GM19467 (cell line): ENCODE measurements at regions not wholly inside any gene's neighbourhood (a gene's known extent, or its start where the extent isn't known, plus 50 kb on each side); places are given as distances from the start of the nearest gene placed in this dataset.

Experiments
- ATAC-seq: cut with Tn5 transposase; IDR thresholded peaks from one replicate; pipeline ENCODE4 v1.9.1; 2021; ENCODE audit warnings: mild to moderate bottlenecking, moderate library complexity; ENCODE audit not compliant: unreplicated experiment

GRCh38 chr2:41806286-41806685 is 241.5 kb upstream of the PKDCC start:
- ATAC-seq, result no peak

DNA sequence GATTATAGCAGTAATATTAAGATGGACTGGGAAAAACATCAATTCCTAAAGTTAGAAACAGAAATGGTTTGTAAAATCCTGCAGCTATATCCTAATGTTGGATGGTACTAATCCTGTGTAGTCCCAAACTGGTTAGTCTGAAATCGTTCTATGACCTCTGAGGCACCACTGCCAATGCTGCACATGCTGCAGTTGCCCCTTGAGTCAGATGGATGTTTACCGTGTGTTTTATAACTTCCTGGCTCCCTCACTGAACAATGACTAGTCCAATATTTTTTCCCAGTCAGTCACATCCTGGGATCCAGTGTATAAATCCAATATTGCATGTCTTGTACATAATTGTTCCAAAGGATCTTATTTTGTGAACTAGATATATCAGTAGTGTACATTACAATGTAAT is 226.7 kb upstream of the PKDCC start:
- ATAC-seq, result no peak

DNA sequence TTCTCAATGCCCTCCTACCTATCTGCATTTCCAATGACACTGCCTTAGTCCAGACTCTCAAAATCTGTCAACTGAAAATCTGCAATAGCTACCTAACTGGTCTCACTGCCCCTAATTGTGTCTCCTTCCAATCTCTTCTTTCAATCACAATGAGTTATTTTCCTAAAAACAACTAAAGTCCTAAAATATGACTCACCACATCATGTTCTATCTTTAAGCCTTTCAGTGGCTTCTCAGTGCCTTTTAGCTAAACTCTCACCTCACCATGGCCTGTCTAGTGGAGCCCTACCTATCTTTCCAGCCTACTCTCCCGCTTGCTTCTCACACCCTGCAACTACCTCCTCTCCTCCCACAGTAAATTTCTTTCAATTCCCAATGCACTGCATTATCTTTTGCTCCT is 220.9 kb upstream of the PKDCC start:
- no peak for ATAC-seq

GRCh38 chr2:41827354-41827971 is 220.4 kb upstream of the PKDCC start:
- no peak for ATAC-seq

DNA sequence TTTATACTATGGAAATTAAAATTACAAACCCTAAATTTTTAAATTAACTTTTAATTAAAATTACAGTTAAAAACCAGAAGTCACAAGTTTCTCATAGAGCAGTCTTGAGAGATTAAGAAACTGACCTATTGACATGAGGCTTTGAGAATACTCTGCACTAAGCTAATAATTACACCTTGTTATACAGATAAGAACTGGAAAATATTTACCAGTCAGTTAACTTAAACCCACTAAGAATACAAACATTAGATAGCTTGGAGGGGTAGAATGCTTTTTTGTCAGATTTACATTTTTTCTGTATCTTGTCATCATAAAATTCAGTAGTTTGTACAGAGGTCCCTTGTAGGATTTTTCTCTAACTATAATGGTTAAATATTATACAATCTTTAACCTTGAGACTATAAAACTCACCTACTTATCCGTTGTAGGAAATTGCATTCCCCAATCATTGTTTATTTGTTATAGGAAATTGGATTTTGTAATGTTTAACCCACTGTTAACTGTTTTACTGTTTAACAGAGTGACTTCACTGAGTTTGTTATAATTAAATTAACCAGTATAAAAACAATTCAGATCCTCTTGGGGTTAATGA is 219.7 kb upstream of the PKDCC start:
- ATAC-seq, result no peak

- no peak for ATAC-seq
These were observed 218.8 kb upstream of the PKDCC start for GRCh38 chr2:41829052-41829451.

DNA sequence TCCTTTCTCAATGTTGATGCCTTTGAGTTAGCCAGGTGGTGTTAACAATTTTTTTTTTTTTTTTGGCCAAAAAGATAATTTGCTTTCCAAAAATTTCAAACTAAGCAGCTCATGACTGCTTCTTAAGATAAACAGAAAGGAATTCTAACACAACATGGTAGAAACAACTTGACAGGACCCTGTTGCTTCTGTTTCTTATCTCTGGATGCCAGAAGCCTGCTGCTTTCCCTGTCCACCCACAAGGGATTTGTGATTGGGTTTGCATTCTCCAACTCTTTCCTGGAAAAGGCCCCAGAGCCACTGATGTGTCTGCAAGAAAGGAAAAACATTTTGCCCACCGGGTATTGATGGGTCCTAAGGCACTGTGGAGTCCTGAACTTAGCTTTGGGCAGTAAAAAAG is 217.2 kb upstream of the PKDCC start:
- no peak for ATAC-seq

GRCh38 chr2:41832218-41832617 is 215.6 kb upstream of the PKDCC start:
- no peak for ATAC-seq

DNA sequence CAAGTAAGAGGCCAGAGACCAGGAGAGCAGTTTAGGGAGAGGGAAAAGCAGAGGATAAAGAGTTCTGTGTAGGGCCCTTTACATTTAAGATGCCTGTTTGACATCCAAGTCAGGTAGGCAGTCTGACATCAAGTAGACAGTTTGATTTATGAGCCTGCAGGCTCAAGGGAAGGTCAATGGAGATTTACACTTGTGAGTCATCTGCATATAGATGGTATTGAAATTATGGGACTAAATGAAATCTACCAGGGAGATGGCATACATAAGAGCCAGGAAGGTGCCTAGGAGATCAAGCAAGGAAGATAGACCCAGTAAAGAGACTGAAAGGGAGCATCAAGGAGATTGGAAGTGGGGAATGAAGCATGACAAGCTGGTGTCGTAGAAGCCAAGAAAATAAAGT is 212.4 kb upstream of the PKDCC start:
- ATAC-seq, result no peak

- no peak for ATAC-seq
These were observed 210.9 kb upstream of the PKDCC start for GRCh38 chr2:41836948-41837347.

DNA sequence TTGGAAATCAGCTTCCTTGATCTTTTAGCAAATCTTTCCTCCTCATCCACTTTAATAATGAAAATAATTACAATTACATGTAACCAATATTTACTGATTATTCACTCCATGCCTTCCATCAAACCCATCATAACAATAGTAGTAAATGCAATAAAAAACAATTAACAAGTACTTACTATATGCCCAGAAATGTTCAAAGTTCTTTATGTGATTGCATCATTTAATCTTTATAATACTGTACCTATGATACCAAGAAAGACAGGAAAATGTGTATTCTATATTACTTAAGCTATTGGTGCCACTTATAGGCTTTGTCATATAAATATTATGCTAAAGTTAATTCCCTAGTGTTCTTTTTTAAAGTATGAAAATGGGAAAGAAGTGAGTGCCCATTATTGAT is 210.2 kb upstream of the PKDCC start:
- ATAC-seq, result no peak

- peak; percentile 100 for ATAC-seq
These were observed 206.9 kb upstream of the PKDCC start for GRCh38 chr2:41840702-41841551.

GRCh38 chr2:41846962-41847361 is 200.9 kb upstream of the PKDCC start:
- ATAC-seq, result no peak

DNA sequence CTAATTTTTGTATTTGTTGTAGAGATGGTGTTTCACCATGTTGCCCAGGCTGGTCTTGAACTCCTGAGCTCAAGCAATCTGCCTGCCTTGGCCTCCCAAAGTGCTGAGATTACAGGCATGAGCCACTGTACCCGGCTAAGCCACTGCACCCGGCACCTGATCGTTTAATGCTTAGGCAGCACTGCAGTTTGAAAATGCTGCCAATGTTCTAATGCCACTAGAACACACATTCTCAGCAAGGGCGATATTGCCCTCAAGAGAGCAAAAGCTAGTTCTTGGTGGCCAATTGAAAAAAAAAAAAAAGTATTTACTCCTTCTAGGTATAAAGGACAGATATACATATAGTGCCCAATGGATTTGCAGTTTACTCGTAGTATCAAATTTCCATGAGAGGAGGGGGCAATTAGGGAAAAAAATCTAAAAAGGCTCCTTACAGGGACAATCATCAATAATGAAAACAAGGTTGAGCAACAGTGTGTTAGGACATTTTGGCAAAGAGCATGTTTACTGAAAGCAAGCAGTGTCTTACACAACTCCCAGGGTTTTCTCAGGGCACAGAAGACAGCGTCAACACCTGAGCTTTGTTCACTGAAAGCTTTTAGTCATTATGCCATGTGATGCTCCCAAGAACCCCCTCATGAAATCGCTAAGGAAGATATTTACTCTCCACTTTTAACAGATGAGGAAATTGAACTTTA is 199.9 kb upstream of the PKDCC start:
- no peak for ATAC-seq

- no peak for ATAC-seq
These were observed 196.3 kb upstream of the PKDCC start for GRCh38 chr2:41851554-41851953.

- ATAC-seq, result no peak
These were observed 194.2 kb upstream of the PKDCC start for GRCh38 chr2:41853427-41854191.

DNA sequence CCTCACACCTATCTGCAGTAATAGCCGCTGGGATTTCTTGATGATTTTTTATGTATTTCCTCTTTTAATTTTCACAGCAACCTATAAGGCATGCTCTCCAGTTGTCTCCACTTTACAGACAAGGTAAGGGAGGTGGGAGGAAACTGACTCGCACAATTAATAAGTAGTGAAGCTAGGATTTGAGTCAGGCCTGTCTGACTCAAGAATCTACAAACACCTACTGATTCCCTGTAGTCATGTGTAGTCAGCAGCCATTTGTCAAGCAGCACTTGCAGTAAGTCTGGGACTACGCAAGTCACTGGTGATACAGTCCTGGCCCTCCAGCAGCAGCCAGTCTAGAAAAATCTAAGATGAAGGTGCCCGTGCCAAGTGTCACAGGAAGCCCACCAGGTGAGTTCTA is 193.6 kb upstream of the PKDCC start:
- no peak for ATAC-seq

DNA sequence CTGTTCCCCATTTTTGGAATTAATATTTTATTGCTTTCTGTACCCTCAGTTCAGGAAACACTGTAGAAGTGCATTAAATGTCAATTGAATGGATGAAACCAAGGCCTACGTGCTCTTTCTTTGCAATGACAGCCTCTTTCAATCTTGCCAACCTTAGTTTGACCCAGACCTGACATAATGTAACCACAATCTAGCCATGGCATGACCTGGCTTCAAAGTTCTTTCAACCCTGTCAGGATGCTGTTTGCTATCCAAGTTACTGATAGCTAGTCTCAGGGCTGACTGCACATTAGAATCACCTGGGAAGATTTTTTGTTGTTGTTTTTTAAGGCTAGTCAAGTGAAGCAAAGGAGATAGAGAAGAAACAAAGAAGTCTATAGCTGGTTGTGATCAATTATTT is 190.9 kb upstream of the PKDCC start:
- no peak for ATAC-seq

DNA sequence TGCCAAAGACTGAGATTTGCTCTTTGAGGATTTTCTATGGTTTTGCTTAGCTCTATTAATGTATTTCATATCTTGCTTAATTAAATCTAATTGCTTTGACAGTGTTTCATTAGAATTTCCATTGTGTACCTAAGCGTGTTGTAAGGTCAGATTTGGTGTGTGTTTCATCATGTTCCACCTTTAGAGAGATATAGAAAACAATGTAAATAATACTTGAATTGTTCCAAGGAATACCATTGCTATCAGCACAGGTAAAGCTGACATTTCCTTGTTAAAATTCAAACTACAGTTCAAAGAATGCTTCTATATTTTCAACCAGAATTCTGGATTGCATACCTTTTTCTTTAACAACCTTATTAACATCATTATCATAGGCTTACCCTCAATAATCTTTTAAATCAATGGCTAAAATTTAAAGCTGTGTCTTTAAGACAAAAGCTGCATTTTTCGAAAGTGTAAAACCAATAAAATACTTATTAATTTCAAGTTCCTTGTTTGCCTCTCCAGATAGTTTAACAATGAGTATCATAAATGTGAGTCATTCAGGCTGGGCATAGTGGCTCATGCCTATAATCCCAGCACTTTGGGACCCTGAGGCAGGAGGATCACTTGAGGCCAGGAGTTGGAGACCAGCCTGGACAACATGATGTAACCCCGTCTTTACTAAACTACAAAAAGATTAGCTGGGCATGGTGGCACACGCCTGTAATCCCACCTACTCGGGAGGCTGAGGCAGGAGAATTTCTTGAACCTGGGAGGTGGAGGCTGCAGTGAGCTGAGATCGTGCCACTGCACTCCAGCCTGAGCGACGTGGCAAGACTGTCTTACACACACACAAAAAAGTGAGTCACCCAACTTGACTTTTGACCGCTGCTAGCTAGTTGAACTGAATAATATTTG is 188.0 kb upstream of the PKDCC start:
- no peak for ATAC-seq

DNA sequence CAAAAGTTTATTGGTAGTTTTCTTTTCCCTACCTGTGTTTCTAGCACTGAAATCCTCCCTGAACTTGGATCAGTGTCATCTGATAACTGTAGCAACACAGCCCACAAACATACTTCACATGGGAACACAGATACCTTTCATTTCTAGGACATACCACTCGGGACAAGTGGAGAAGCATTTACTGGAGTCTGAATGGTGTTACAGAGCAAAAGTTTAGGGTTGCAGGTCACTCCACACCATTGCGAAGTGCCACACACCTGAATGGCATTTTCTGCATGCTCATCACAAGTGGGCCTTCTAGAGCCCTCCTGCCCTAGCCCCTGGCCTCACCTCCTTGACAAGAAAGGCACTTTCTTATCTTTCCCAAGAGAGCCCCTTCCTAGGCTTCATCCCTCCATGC is 184.8 kb upstream of the PKDCC start:
- no peak for ATAC-seq
